A549 (cell line): ENCODE measurements at regions not wholly inside any gene's neighbourhood (a gene's known extent, or its start where the extent isn't known, plus 50 kb on each side); places are given as distances from the start of the nearest gene placed in this dataset.

ENCODE experiments used
- ATAC-seq, 2 experiments: fragments of 200-7000 bp in 1 of 2; fragments of >200 bp in 1 of 2; cut with Nextera tagmentation in 1 of 2; cut with Tn5 transposase in 1 of 2; 3 replicates each; pipeline versions ENCODE4 v1.8.0 to v1.9.1; 2018 to 2020; ENCODE audit warnings: mild to moderate bottlenecking in 1 of 2, moderate library complexity in 1 of 2
- CTCF ChIA-PET: fragments of 300-600 bp; sonication (Branson Sonifier 250); formaldehyde crosslinking; extraction: SDS; loops from one replicate; lab custom pipeline; 2021; ENCODE audit warnings: antibody characterized with exemption, inconsistent platforms; lab: Yijun Ruan, JAX
- POLR2A ChIA-PET: fragments of 350-600 bp; formaldehyde crosslinking; extraction: SDS; loops from one replicate; lab custom pipeline; 2021; ENCODE audit warnings: antibody characterized with exemption, inconsistent platforms; lab: Yijun Ruan, JAX
- DNase-seq, 2 experiments: peaks; one replicate each; pipeline versions ENCODE4 v3.0.0 to v3.0.0-alpha.2; 2011 to 2016; ENCODE audit warnings: low read depth in 1 of 2, low spot score in 1 of 2
- FAIRE-seq: peaks from 2 replicates; lab custom pipeline; 2011; peaks lifted over from hg19 to GRCh38; lab: Jason Lieb, UNC
- H3K27ac ChIP-seq, 2 experiments: fragments of >200 bp; sonication (Bioruptor Twin); formaldehyde crosslinking; 3 replicates each; pipeline ENCODE4 v1.5.1; 2016 to 2017
- H3K4me1 ChIP-seq: fragments of >200 bp; sonication (Bioruptor Twin); formaldehyde crosslinking; 3 replicates; pipeline ENCODE4 v1.6.1; 2016
- H3K4me2 ChIP-seq: fragments of >200 bp; sonication (Bioruptor Twin); formaldehyde crosslinking; 3 replicates; pipeline ENCODE4 v1.6.1; 2016
- H3K4me3 ChIP-seq: fragments of >200 bp; sonication (Bioruptor Twin); formaldehyde crosslinking; 3 replicates; pipeline ENCODE4 v1.5.1; 2016
- H3K9me3 ChIP-seq: fragments of >200 bp; sonication (Bioruptor Twin); formaldehyde crosslinking; 3 replicates; pipeline ENCODE4 v1.6.1; 2016
- BHLHE40 ChIP-seq: IDR thresholded peaks from 2 replicates; pipeline ENCODE4 v1.6.1; 2012; ENCODE audit warnings: low read depth, low read length, inconsistent platforms
- CBX2 ChIP-seq: fragments of 200-600 bp; sonication (generic); IDR thresholded peaks from 2 replicates; pipeline ENCODE4 v1.6.1; 2016; ENCODE audit warnings: low read depth, mild to moderate bottlenecking, borderline replicate concordance
- CBX8 ChIP-seq: fragments of 200-600 bp; sonication (generic); IDR thresholded peaks from 2 replicates; pipeline ENCODE4 v1.6.1; 2016
- CEBPB ChIP-seq, 2 experiments: fragments of >200 bp in 1 of 2; sonication (Bioruptor Twin) in 1 of 2; formaldehyde crosslinking in 1 of 2; IDR thresholded peaks; 2 replicates each; pipeline ENCODE4 v1.6.1; 2012 to 2016
- CHD2 ChIP-seq: fragments of 150-350 bp; IDR thresholded peaks from 2 replicates; pipeline ENCODE4 v1.6.1; 2014; ENCODE audit warnings: low read length; ENCODE audit not compliant: partially characterized antibody
- EHF ChIP-seq: fragments of 250-450 bp; sonication (Bioruptor Pico); IDR thresholded peaks from 2 replicates; pipeline ENCODE4 v1.5.0; 2020; ENCODE audit warnings: mild to moderate bottlenecking
- EP300 ChIP-seq, 2 experiments: fragments of >200 bp; sonication (Bioruptor Twin); formaldehyde crosslinking; IDR thresholded peaks; 2 replicates in 1 of 2; 3 replicates in 1 of 2; pipeline ENCODE4 v1.6.1; 2016 to 2017
- HEYL ChIP-seq: fragments of 250-450 bp; sonication (Bioruptor Pico); IDR thresholded peaks from 2 replicates; pipeline ENCODE4 v1.8.0; 2021; ENCODE audit warnings: mild to moderate bottlenecking, moderate library complexity
- KDM1A ChIP-seq: fragments of 200-600 bp; sonication (generic); IDR thresholded peaks from 2 replicates; pipeline ENCODE4 v1.6.1; 2016; ENCODE audit warnings: low read depth, mild to moderate bottlenecking
- KDM5A ChIP-seq: fragments of 200-600 bp; sonication (generic); IDR thresholded peaks from 2 replicates; pipeline ENCODE4 v1.6.1; 2016; ENCODE audit warnings: antibody characterized with exemption, mild to moderate bottlenecking
- MAZ ChIP-seq: fragments of 150-350 bp; IDR thresholded peaks from 2 replicates; pipeline ENCODE4 v1.6.1; 2014; ENCODE audit warnings: antibody characterized with exemption, low read depth, low read length, borderline replicate concordance
- MYC ChIP-seq: IDR thresholded peaks from 2 replicates; pipeline ENCODE4 v1.6.1; 2012; ENCODE audit warnings: mild to moderate bottlenecking, inconsistent platforms, low read length, improper control_type of control experiment, borderline replicate concordance
- NPAS2 ChIP-seq: fragments of 250-450 bp; sonication (Bioruptor Pico); IDR thresholded peaks from 2 replicates; pipeline ENCODE4 v1.8.0; 2022; ENCODE audit warnings: mild to moderate bottlenecking, moderate library complexity, borderline replicate concordance
- PHF8 ChIP-seq: fragments of 200-600 bp; sonication (generic); IDR thresholded peaks from 2 replicates; pipeline ENCODE4 v1.6.1; 2016; ENCODE audit warnings: low read depth, mild to moderate bottlenecking, antibody characterized with exemption, moderate library complexity, borderline replicate concordance
- RARB ChIP-seq: fragments of 250-450 bp; sonication (Bioruptor Pico); IDR thresholded peaks from 2 replicates; pipeline ENCODE4 v1.8.0; 2021; ENCODE audit warnings: mild to moderate bottlenecking, moderate library complexity
- RCOR1 ChIP-seq: fragments of 150-350 bp; IDR thresholded peaks from 2 replicates; pipeline ENCODE4 v1.6.1; 2014; ENCODE audit warnings: antibody characterized with exemption, low read length, low read depth
- RFX5 ChIP-seq: fragments of 450-650 bp; IDR thresholded peaks from 2 replicates; pipeline ENCODE4 v1.7.1; 2014; ENCODE audit warnings: antibody characterized with exemption, mild to moderate bottlenecking, moderate library complexity
- RNF2 ChIP-seq: fragments of 200-600 bp; sonication (generic); IDR thresholded peaks from 2 replicates; pipeline ENCODE4 v1.6.1; 2016; ENCODE audit warnings: low read depth, mild to moderate bottlenecking, antibody characterized with exemption, moderate library complexity, borderline replicate concordance
- TP53 ChIP-seq: fragments of 250-450 bp; sonication (Bioruptor Pico); IDR thresholded peaks from 2 replicates; pipeline ENCODE4 v1.5.0; 2021; ENCODE audit warnings: mild to moderate bottlenecking, moderate library complexity
- ZFP36 ChIP-seq: fragments of 450-650 bp; IDR thresholded peaks from 2 replicates; pipeline ENCODE4 v1.6.1; 2014; ENCODE audit warnings: borderline replicate concordance; ENCODE audit not compliant: partially characterized antibody
- ZNF302 ChIP-seq: fragments of 250-450 bp; sonication (Bioruptor Pico); IDR thresholded peaks from 2 replicates; pipeline ENCODE4 v1.9.0; 2021; ENCODE audit warnings: inconsistent platforms, mild to moderate bottlenecking, moderate library complexity
- WGBS: methylation state at CpG from one replicate; pipeline ENCODE4 v1.1.6; 2017; ENCODE audit errors: missing lambda C conversion rate; 5-methylcytosine and 5-hydroxymethylcytosine counted together
- TF ChIP-seq, protein P1 (sequence below): IDR thresholded peaks from 2 replicates; pipeline ENCODE4 v1.6.1; 2012
- TF ChIP-seq, protein P2 (sequence below): fragments of 250-450 bp; sonication (Bioruptor Pico); IDR thresholded peaks from 2 replicates; pipeline ENCODE4 v1.5.0; 2020; ENCODE audit warnings: low read depth, mild to moderate bottlenecking, moderate library complexity
- TF ChIP-seq, protein P3 (sequence below): fragments of >200 bp; sonication (Bioruptor Twin); formaldehyde crosslinking; IDR thresholded peaks from 2 replicates; pipeline ENCODE4 v1.6.1; 2016
- TF ChIP-seq, protein P4 (sequence below): IDR thresholded peaks from 2 replicates; pipeline ENCODE4 v1.6.1; 2012; ENCODE audit warnings: low read depth, borderline replicate concordance
- TF ChIP-seq, protein P5 (sequence below): fragments of 250-450 bp; sonication (Bioruptor Pico); IDR thresholded peaks from 2 replicates; pipeline ENCODE4 v1.5.0; 2021; ENCODE audit warnings: mild to moderate bottlenecking, moderate library complexity, borderline replicate concordance

DNA sequence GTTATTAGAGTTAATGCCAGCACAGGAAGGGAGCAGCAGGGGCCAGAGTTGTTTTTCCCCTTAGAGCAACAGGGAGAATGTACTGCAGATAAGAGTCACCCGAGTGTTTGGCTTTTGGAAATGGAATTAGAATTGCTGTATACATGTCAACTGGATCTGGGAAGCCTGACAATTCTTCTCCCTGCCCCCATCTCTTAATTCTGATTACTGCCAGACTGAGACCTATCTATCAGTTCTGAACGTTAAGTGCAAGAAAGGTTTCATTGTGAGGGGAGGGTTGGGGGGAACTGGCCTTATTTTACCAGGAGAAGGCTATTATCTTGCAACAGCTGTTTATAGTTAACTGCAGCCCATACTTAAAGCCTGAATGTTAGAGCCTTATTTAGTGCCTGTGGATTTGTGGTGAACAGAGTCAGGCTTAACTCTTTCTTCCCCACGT lies 424.5 kb upstream of the CDH11 start:
- H3K4me2 ChIP-seq, result no peak overlapping the region
- TF ChIP-seq RFX5, result no peak
- TF ChIP-seq EHF, result no peak
- TF ChIP-seq KDM1A, result no peak
- TF ChIP-seq, protein P1, sequence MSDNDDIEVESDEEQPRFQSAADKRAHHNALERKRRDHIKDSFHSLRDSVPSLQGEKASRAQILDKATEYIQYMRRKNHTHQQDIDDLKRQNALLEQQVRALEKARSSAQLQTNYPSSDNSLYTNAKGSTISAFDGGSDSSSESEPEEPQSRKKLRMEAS, result no peak
- TF ChIP-seq RNF2, result no peak
- no peak for TF ChIP-seq CHD2
- no peak for TF ChIP-seq PHF8
- TF ChIP-seq KDM5A, result no peak
- TF ChIP-seq MYC, result no peak
- no peak for TF ChIP-seq TP53 (CRISPR knock-in tag)

DNA sequence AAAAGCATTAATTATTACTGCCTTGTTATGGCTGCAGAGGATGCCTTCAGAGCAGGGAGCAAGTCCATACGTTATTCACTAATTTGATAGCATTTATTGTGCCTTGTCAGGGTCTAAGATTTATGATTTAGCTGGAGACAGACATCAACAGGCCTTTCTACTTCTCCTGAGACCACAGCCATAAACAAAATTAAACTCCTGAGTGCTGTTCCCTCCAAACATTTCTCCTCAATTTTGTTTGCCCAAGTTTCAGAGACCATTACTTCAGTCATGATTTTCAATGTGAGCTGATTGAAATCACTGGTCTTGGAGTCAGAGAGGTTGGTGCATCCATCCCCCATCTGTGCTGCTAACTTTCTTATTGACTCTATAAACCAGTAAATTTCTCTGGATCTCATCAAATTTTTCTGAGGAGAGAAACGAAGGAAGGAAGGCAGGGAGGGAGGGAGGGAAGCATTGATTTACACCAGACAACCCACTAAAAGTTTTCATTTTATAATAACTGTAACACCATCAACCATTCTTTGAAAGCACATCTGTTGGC lies 423.6 kb upstream of the CDH11 start:
- ChIA-PET CTCF (no interaction called here), POLR2A (no interaction called here)
- DNase-seq (no peak), FAIRE-seq (no peak), ATAC-seq (no peak)
- Histone ChIP-seq H3K4me3 (no peak overlapping the region), H3K27ac (no peak overlapping the region), H3K9me3 (no peaks in the 10 kb centered on the region), H3K4me2 (no peak overlapping the region), H3K4me1 (no peaks in the 10 kb centered on the region)
- 0% methylated on average over 2 of the region's 2 CpGs for WGBS
- no peak for TF ChIP-seq ZFP36
- TF ChIP-seq ZNF302, result no peak
- TF ChIP-seq, protein P2, sequence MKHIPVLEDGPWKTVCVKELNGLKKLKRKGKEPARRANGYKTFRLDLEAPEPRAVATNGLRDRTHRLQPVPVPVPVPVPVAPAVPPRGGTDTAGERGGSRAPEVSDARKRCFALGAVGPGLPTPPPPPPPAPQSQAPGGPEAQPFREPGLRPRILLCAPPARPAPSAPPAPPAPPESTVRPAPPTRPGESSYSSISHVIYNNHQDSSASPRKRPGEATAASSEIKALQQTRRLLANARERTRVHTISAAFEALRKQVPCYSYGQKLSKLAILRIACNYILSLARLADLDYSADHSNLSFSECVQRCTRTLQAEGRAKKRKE (CRISPR knock-in tag), result no peak
- no peak for TF ChIP-seq EP300 (IDR thresholded peaks at IDR 0.05)
- TF ChIP-seq PHF8, result no peak
- no peak for TF ChIP-seq NPAS2
- TF ChIP-seq, protein P3, sequence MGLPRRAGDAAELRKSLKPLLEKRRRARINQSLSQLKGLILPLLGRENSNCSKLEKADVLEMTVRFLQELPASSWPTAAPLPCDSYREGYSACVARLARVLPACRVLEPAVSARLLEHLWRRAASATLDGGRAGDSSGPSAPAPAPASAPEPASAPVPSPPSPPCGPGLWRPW, result no peak
- TF ChIP-seq RCOR1, result no peak
- TF ChIP-seq CBX8, result no peak
- TF ChIP-seq MAZ, result no peak
- no peak for TF ChIP-seq HEYL

More for the DNA sequence above, 424.5 kb upstream of the CDH11 start:
- FAIRE-seq (no peak), ATAC-seq (no peak), DNase-seq (no peak)
- Histone ChIP-seq H3K4me3 (no peak overlapping the region), H3K27ac (no peak overlapping the region), H3K4me1 (no peaks in the 10 kb centered on the region), H3K9me3 (no peaks in the 10 kb centered on the region)
- WGBS, result 2% methylated on average over 3 of the region's 3 CpGs
- CTCF ChIA-PET, result interaction anchor here (0.7 kb wide), 1 partner anchor 64 kb away, joined by 3 read pairs; no protein-coding TSS in a partner anchor
- POLR2A ChIA-PET, result no interaction called here

DNA sequence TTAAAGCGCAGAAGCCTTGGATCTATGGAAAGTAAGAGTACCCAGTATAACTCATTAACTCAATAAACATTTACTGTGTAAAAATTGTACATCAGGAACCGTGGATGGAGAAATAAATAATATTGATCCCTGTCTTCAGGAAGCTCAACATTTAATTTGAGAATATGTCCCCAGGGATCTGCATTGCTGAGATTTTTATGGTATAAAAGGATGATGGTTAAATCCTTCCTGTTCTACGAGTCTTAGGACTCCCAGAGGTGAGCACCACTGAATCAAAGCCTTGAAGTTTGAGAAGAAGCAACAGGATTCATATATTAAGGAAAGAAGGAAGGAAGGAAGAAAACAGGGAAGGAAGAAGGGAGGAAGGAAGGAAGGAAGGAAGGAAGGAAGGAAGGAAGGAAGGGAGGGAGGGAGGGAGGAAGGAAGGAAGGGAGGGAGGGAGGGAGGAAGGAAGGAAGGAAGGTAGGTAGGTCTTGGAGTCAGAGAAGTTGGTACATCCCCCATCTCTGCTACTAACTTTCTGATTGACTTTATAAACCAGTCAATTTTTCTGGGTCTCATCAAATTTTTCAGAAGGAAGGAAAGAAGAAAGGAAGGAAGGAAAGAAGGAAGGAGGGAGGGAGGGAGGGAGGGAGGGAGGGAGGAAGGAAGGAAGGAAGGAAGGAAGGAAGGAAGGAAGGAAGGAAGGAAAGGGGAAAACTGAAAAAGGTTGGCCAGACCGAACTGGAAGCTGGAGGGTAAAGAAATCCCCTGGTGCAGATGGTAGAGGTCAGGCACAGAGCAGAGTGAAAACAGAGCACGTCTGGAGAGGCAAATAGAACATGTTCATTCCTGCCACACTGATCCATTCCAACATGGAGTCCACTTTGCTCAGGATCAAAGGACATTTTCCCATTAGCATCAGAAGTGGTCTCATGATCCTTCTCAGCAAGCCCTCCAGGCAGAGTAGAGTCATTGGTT lies 422.2 kb upstream of the CDH11 start:
- Histone ChIP-seq H3K4me1 (no peaks in the 10 kb centered on the region), H3K9me3 (no peaks in the 10 kb centered on the region), H3K27ac (no peak overlapping the region), H3K4me2 (no peak overlapping the region), H3K4me3 (no peak overlapping the region)
- no peak for ATAC-seq
- ChIA-PET CTCF (no interaction called here), POLR2A (no interaction called here)
- no peak for TF ChIP-seq CEBPB (IDR thresholded peaks at IDR 0.05)
- no peak for TF ChIP-seq RARB (CRISPR knock-in tag)
- no peak for TF ChIP-seq MYC
- TF ChIP-seq CBX2, result no peak
- TF ChIP-seq, protein P4, sequence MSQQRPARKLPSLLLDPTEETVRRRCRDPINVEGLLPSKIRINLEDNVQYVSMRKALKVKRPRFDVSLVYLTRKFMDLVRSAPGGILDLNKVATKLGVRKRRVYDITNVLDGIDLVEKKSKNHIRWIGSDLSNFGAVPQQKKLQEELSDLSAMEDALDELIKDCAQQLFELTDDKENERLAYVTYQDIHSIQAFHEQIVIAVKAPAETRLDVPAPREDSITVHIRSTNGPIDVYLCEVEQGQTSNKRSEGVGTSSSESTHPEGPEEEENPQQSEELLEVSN, result no peak
- TF ChIP-seq, protein P5, sequence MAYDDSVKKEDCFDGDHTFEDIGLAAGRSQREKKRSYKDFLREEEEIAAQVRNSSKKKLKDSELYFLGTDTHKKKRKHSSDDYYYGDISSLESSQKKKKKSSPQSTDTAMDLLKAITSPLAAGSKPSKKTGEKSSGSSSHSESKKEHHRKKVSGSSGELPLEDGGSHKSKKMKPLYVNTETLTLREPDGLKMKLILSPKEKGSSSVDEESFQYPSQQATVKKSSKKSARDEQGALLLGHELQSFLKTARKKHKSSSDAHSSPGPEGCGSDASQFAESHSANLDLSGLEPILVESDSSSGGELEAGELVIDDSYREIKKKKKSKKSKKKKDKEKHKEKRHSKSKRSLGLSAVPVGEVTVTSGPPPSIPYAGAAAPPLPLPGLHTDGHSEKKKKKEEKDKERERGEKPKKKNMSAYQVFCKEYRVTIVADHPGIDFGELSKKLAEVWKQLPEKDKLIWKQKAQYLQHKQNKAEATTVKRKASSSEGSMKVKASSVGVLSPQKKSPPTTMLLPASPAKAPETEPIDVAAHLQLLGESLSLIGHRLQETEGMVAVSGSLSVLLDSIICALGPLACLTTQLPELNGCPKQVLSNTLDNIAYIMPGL (CRISPR knock-in tag), result no peak
- no peak for TF ChIP-seq HEYL
- TF ChIP-seq BHLHE40, result no peak
- WGBS, result 4% methylated on average over 5 of the region's 5 CpGs
- no peak for FAIRE-seq
- DNase-seq, result no peak
